CD4-positive, alpha-beta T cell treated with Interleukin-12 subunit alpha and Interleukin-12 subunit beta, for 1 hour (primary cell): ENCODE measurements at regions not wholly inside any gene's neighbourhood (a gene's known extent, or its start where the extent isn't known, plus 50 kb on each side); places are given as distances from the start of the nearest gene placed in this dataset.

Source experiments
- DNase-seq: peaks from one replicate; pipeline ENCODE4 v3.0.0-alpha.2; 2020

DNA sequence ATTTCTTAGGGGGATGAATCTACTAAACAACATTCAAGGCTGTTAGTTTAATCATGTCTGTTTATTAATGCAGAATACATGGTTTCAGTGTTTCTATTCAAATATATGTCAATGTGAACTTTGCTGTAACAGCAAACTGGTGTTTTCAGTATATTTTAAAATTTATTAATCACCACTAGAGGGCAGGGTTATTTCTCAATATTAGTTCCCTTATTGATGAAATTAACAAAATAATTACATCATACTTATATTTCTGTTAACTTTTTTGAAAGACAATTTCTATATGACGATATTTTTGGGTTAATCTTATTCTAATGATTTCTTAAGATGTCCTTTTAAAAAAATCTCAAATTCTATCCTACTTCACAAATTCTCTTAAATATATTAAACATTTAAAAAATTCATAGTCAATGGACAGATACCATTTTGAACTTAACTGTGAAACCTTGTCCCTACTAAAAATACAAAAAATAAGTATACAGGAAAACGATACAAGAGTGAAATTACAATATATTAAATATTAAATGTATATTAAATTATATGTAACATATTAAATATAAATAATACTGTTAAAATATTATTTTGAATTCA is 1034.1 kb upstream of the PRMT6 start:
- no peak for DNase-seq

DNA sequence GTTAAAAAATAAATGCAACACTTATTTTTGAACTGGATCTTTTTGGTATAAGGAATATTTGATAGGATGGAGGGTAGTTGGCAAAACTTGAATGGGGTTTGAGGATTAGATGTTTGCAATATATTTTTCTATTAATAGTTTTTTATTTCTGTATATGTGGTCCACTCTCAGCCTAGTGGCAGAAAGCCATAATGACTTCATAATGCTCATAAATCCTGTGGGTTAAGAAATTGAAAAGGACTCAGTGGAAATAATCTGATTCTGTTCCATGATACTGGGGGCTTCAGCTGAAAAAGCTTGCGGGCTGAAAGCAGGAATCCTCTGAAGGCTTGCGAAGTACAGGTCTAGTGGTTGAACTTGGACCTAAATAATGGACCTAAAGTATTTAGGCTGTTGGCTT is 1028.6 kb upstream of the PRMT6 start:
- no peak for DNase-seq

DNA sequence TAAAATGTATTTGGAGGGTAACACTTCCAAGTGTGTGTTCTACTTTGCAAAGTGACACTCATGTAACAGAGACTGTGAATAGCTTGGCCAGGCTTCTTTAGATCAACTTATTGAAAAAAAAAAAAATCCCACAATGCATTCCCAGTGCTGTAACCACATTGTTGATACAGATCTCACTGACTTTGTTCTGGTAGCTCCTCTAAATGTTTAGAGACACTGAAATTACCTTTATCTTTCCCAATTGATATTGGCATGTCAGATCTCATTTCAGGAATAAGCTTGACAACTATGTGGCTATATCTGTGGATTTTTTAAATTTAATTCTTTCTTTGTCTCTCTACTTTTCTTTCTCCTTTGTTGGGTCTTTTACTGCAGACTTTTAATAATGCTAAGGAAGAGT is 1018.9 kb upstream of the PRMT6 start:
- no peak for DNase-seq

DNA sequence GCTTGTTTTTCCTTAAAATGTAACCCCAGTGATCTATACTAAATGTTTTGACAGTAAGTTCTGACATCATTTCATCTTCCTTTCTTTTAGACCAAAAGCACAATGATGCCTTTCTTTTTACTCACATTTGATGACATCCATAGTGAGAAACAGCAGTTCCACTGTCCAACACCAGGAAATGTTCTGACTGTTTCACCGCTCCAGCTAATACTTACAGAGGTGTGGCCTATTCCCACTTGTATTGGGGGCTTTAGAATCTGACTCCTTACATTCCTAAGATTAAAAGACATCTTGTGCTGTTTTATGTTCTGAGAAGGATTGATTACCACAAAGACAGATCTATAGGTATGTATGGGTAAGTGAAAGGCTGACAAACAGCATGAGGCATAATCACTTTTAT is 1018.2 kb upstream of the PRMT6 start:
- no peak for DNase-seq

DNA sequence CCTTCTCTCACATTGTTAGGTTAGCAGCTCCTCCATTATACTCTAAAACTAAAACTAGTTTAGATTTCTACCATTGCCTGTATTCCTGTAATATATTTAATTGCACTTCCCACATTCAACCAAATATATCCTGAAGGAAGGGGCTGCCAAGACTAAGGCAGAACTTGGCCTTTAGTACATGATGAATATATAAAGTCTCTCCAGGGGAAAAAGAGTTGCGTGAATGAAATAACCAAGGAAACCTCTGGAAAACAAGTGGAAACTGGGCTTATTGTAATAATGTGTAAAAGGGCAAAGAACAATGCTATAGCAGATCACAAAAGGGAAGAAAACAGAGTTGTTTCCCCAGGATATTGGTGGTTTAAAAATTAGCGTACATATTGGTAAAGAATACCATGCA is 1012.5 kb upstream of the PRMT6 start:
- DNase-seq = no peak

DNA sequence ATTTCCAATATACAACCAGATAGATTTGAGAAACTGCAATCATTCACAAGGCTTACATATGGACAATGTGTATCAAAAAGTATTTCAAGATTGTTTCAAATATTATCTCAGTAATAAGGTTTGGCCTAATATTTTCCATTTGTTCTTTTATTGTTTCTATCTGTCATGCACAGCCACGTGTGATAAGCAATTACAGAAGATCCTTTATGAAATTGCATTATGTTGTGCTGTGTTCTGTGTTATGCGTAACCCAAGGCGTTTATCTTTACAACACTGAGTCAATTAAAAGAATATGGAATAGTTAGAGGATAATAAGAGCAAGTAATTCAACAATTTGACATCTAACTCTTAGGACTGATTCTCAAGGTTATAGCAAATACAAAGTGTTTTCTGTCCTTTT is 1009.3 kb upstream of the PRMT6 start:
- DNase-seq = no peak

DNA sequence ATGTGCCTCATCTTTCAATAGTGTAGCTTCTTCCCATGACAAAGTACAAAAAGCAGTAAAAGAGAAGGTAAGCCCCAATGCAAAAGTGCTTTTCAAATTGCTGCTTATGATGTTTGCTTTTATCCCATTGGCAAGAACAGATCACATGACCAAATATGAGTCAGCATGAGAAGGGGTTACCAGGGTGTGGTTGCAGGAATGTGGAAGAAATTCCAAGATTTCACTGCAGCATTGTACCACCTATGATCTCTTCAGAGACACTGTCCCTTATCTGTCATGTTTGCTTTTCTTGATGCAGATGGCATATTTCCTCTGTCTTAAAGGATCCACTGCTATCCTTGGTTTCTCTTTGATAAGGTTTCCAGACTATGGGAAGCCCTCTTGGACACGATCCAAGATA is 1006.9 kb upstream of the PRMT6 start:
- no peak for DNase-seq

DNA sequence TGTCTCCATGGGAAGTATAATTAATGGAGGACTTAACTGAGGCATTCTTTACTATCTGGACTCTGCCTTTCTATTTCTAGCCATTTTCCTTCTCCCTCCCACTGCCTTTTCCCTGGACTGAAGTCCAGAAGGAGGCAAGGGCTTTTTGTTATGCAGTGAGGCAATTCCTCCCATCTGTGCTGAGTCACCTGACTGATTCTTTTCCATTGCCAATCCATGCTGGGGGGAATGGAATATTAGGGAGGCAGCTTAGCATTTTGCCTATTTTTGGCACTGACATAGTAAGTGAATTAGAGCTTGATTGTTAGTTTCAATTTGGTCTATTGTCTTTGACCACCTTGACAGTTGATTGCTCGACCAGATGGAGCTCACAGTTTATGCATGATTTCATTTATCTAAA is 1000.6 kb upstream of the PRMT6 start:
- DNase-seq = no peak

DNA sequence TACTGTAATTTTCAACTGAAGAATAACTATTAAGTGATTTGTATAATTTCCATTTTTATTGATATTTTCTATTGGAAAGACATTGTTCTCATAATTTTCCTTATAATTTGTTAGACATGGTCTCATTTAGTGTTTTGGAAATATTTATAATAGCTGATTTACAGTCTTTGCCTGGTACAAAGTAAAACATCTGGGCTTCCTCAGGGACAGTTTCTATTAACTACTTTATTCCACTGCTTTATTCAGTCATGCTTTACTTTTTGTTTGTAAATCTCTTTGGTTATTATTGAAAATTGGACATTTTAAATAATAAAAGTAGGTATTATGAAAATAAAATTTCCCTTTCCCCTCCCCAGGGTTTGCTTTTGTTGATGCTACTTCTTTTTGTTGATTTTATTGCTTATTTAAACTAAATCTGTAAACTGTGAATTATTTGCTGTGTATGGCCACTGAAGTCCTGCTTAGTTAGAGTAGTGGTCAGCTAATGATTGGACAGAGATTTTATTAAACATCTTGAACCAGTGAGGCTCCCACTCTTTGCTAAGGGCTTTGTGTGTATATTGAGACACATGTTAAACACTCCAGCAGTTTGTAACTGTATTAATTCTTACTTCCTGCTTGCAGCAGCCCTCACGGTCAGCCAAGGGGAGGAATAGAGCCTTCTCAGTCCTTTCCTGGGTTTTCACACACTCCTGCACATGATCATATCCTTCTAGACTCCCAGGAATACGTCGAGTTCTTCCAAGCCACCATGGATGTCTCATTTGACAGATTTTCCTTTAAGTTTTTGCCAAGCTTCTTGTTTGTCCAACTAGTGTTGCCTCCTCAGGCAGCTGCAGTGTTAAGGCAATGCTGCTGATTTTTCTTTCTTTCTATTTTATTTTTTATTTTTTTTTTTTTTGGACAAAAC is 994.6 kb upstream of the PRMT6 start:
- no peak for DNase-seq

DNA sequence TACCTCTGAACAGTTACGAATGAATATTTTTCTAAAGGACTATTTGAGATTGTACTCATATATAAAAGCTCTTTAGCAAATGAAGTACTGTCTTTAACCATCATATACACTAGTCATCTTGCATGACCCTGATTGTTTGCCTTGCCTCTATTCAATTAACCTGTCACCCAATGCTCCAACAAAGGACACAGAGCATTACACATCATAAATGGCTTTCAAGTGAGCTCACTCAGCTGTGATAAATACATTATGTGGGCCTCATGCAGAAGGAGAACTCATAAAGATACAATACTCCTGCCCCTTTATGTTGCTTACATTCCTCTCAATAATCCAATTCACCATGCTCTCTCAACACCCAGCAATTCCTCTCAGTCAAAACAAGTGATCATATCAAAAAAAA is 993.0 kb upstream of the PRMT6 start:
- no peak for DNase-seq

DNA sequence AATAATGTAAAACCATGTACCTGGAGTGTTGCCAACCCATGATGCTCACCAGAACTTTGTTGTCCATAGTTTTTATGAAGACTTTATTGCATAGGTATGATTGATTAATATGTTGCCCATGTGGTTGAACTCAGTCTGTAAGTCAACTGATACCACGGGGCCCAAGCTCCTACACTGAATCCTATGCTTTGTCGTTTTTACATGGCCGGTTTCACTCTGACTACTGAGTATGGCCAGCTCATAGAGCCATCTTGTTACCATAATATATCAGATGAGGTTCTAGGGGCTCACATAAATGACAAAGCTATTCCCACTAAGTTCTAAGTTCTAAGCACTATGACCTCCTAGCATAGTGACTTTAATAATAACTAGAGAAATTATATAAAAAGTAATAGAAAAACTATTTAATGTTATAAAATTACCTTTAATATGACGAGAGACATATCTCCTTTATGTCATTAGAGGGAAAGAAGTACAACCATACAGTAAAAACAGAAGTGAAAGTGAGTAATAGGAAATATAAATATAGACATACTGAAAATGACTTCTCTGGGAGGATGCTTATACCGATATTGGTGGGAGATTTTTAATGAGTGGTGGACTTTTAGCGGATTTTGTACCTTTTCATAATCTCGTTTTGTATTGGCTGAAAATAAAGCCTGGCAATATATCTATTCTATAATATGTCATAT is 983.4 kb upstream of the PRMT6 start:
- no peak for DNase-seq

DNA sequence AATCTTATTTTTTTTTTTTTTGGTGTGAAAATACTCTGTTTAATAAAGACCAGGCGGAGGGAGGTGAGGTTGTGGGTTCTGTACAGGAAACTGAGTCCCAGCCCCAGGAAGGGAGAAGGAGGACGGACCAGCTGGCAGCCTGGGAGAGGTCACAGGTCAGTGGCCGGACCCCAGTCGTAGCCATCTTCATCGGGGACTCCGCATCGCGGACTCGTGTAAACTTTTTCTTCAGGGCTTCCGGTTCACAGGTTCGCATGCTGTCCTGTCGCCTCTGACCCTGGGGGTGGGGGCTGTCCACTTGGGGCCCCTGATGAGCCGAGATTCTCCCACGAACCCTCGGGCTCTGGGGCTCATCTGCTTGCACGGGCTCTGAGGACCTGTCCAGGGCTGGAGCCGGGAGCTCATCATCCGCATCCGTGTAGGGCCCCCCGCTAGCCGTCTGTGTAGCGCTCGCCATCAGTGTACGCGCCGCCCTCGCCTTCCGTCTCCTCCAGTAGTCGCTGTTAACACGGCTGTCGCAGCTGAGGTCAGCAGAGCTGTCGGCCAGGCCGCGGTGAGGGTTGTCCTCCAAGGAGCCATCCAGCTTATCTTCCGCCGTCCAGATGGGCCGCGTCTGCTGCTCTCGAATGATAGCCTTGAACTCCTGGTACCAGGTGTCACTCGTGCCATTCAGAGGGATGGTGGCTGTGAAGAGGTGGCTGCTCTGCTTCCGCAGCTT is 975.7 kb upstream of the PRMT6 start:
- DNase-seq = no peak

DNA sequence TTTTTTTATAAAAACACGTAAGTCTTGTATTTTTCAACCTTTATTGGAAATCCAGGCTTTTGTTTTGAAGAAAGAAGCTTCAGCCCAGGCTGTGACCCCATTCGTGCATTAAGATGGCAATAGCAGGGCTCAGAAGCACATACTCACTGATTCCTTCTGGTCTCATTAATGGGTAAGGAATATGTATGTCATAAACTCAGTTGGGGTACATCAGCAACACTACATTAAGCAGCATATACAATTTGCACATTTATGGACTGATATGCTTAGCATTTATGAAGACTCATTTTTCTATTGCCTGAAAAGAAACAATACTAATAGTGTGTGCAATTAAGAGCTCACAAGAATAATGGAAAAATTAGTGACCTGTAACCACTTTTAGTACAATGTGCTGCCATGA is 945.4 kb upstream of the PRMT6 start:
- DNase-seq = no peak

DNA sequence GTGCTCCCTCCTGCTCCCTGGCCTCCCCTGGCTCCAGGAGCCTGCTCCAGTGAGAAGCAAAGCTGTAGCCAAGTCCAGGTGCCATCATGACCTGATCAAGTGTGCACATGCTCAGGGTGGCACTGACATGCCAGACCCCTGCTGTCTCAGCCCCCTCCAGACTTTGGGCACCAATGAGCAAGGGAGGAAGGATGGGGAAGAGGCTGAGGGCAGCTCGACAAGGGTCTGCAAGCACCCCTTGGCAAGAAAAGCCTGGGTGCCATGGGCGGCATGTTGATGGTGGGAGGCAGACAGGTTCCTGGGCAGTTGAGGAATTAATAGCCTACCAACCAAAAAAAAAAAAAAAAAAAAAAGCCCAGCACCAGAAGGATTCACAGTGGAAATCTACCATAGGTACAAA is 942.6 kb upstream of the PRMT6 start:
- no peak for DNase-seq

DNA sequence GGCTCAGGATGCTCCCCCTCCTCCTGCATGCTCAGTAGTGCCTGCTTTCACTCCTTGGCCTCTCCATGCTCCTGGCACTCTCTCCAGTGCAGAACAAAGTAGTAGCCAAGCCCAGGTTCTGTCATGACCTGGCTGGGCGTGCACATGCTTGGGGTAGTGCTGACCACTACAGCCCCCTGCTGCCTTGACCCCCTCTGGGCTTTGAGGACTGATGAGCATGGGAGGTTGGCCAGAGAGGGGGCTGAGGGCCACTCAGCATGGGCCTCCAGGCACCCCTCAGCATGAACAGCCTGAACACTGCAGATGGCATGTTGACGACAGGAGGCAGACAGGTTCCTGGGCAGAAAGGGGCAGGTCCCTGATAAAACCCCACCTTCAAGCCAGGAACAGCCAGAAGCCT is 935.7 kb upstream of the PRMT6 start:
- DNase-seq = no peak

DNA sequence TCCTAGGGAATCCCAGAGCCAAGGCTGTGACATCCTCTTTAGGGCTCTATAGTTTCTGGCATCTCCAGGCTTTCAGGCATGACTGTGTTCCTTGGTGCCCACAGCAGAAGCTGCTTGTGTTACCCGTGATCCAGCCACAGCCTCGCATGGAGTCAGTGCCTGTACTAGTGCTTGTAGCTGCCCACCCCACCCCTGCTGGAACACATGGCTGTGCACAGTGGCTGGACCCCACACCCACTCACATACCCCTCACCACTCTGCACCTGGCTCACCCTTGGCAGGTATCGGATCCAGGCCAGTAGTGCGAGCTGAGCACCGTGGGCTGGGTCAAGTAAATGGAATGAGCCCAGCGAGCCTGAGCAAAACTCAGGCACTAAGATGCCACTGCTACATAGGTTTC is 934.7 kb upstream of the PRMT6 start:
- DNase-seq = no peak

DNA sequence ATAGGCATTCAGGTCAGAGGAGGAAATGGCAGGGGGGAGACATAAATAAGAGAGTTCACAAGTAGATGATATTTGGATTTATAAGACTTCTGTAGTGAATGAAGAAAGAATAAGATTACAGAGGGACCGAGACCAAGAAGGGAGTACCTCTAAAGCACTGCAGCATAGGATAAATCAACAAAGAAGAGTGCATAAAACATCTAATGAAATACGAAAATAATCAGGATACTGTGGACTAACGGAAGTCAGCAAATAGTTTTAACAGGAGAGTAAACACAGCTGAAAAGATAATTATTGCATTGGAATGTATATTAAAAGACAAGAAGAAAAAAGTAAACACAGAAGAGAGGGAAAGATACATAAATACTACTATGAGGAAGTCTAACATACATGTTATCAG is 921.9 kb upstream of the PRMT6 start:
- no peak for DNase-seq

DNA sequence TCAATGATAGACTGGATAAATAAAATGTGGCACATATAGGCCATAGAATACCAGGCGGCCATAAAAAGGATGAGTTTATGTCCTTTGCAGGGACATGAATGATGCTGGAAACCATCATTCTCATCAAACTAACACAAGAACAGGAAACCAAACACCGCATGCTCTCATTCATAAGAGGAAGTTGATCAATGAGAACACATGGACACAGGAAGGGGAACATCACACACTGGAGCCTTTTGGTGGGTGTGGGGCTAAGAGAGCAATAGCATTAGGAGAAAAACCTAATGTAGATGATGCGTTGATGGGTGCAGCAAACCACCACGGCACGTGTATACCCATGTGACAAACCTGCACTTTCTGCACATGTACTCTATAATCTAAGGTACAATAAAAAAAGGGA is 883.4 kb upstream of the PRMT6 start:
- DNase-seq = no peak

DNA sequence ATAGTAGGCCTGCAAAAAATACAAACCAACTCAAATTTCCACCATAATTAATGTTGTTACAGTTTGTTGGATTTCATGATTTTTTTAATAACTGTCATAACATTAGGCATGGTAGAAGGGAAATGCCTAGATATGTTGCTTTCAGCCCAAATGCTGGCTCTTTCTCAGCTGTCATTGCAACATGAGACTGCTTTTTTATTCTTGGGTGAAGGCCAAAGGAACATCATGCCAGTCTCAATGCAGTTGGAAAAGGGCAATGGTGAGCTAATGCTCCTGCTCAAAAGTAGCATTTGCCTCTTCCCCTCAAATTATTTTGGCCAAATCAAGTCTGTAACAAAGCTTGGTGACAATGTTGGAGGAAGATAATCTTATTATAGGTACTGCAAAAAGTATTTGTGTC is 877.7 kb upstream of the PRMT6 start:
- no peak for DNase-seq

DNA sequence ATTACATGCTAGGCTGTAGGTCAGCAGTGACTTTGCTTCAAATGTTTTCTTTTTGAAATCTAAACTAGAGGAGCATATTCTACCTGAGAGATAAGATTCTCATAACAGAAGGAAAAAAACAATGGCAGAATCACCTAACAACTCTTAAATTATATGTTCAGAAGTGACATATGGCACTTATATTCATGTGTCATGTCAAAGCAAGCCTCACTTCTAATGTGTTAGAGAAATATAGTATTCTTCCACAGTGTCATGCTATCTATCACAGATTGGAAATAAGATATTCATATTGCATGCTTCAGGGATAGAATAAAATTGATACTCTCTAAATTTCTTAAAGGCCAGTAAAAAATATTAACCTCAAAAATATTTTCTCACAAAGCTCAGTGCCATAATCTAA is 874.6 kb upstream of the PRMT6 start:
- DNase-seq = no peak

DNA sequence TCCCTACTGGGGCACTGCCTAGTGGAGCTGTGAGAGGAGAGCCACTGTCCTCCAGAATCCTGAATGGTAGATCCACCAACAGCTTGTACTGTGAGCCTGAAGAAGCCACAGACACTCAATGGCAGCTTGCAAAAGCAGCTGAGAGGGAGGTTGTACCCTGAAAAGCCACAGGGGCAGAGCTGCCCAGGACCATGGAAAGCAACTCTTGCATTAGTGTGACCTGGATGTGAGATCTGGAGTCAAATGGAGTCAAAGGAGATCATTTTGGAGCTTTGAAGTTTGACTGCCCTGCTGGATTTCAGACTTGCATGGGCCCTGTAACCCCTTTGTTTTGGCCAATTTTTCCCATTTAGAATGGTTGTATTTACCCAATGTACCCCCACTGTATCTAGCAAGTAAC is 871.4 kb upstream of the PRMT6 start:
- DNase-seq = no peak

DNA sequence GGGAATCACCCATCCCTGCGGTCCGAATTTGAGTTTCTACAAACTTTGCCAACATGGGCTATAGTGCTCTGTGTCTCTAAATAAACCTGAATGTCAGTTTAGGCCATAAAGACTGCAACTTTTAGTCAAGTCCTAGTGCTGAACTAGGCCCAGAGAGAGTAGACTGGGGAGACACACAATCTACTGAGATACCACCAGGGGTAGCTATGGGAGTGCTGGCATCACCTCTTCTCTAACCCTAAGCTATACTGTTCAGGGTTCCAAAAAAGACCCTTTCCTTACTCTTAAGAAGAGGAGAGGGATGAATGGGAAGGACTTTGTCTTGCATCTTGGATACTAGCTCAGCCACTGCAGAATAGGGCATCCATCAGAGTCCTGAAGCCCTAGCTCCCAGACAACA is 866.7 kb upstream of the PRMT6 start:
- DNase-seq = no peak

DNA sequence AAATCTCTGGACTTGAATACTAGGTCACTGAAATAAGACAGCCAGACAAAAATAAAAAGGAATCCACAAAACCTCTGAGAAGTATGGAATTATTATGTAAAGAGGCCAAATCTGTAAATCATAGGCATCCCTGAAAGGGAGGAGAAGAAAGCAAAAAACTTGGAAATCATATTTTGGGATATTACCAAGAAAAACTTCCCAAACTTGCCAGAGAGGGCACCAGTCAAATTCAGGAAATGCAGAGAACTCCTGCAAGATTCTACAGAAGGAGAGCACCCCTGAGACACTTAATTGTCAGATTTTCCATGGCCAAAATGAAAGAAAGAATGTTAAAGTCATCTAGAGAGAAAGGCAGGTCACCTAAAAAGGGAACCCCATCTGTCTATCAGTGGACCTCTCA is 862.3 kb upstream of the PRMT6 start:
- DNase-seq = no peak

DNA sequence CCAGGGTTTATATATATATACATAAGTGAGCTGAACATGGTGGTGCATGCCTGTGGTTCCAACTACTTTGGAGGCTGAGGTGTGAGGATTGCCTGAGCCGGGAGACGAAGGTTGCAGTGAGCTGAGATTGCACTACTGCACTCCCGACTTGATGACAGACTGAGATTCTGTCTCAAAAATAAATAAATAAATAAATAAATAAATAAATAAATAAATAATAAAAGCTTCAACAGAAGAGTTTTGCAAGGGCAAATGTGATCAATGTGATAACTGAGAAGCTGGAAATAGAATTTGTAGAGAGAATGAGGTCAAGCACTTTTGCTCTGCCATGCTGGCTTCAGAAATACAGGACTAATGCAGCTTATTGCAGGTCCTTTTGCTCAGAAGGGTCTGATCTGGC is 855.8 kb upstream of the PRMT6 start:
- no peak for DNase-seq
